NOMO-1 treated with dmso at 0.1 percent for 144 hours (cell line): ENCODE measurements at regions not wholly inside any gene's neighbourhood (a gene's known extent, or its start where the extent isn't known, plus 50 kb on each side); places are given as distances from the start of the nearest gene placed in this dataset.

Experiments
- DNase-seq: peaks from one replicate; lab custom pipeline; 2025; ENCODE audit not compliant: unreplicated experiment; lab: John Stamatoyannopoulos, UW

DNA sequence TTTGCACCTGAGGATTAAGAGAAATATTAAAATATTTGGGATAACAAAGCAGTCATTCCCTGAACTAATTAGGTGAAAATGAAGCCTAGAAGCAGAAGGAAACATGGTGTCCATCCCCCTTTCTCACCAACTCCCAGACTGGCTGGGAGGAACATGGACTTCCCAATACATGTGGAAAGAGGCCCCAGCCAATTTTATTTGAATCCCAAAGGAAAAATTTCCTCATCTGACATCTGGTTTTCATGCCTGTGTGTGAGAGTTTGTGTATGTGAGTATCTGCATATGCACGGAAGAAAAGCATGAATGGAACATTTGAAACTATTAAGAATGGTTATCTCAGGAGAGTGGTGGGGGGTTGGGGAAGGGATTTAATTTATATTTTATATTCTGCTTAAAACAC, 84.3 kb downstream of the COPS8 start:
- no peak for DNase-seq

DNA sequence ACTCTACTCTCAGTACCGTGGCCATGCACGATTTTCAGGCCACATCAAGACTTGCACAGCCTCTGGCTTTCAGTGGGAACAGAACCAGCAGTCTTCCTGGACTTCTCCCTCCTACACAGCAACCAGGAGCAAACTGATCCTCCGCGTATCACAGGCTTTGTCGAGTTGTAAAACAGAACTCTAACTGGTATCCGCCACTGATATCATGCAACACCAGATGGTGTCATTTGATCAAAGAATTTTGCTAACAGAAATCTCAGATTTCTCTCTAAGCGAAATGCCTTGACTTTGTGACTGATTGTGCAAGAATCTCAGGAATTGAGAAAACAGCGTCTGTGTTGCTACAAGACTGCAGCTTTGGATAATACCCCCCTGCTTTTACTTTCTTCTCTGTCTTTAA, 85.7 kb downstream of the COPS8 start:
- no peak for DNase-seq

DNA sequence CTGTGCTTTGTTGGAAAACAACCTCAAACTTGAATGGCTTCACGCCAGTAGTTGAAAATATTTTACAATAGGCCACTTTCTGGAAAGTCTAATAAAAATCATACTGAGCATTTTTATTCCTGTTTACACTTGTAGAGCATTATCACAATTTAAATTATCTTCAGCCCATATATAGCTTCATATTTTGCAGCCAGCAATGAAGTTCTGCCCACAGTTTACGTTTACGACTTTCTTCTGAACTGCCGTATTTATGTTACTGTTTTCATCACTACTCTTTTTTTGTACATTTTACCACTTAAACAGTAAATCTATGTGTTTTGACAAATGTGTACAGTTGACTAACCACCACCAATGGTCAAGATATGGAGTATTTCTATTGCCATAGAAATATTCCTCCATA, 86.2 kb downstream of the COPS8 start:
- no peak for DNase-seq

DNA sequence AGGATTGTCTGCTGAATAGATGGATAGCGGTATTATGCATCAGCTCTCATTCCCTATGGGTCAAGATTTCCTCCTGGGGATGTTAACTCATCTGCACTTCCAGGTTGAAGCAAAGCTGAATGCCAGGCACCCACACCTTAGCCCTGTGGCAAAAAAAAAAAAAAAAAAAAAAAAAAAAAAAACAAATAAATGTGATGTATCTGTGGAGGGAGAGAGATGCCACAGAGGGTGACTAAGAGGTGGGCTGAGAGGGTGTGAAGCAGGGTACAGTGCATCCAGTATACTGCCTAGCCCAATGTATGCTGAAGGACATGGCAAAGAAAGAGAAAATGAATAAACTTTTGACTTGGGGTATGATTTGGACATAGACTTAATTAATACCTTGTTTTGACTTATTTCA, 91.4 kb downstream of the COPS8 start:
- no peak for DNase-seq

DNA sequence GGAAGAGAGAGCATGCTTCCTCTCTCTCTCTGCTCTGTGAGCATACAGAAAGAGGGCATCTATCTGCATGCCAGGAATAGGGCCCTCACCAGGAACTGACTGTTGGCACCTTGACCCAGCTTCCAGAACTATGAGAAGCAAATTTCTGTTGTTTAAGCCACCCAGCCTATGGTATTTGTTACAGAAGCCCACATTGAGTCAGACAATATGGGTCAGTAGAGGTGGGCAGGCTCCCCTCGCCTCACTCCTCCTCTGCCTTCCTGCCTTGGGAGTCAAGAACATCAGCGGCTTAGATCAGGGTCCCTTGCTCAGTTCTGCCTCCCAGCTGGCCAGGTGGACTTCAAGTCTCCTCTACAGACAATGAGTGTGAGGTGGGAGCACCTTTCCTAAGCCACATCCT, 92.3 kb downstream of the COPS8 start:
- no peak for DNase-seq

DNA sequence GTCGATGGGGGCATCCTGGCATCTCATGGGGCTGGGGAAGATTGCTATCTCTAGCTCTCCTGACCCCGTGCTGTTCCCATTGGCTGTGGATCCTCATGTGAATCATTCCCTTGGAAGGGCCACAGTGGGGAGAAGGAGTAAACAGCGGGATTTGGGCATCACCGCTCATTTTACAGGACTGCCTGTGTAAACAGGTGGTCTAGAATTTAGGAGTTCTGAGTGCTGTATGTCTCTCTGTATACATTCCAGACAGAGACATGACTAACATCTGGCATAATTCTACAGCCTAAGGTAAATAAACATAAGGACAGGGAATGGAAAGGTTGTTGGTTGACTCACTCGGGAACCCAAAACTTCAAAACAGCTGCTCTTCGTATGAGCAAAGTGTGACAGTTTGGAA, 92.7 kb downstream of the COPS8 start:
- DNase-seq: no peak

DNA sequence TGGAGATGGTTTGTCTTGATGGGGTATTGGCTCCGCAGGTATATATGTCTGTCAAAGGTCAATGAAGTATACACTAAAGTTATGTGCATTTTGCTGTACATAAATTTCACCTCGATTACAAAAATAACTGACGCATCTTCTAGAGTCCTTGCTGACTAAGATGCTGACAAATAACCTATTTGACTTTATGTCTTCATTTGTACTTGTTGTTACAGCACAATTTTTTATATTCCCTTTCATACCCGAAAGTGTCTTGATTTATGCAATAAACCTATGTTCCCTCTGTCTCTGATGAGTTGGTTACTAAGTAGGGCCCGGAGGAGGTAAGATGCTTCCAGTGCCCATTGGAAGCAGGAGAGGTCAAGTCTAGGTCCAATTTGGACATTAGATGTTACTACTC, 93.5 kb downstream of the COPS8 start:
- no peak for DNase-seq

DNA sequence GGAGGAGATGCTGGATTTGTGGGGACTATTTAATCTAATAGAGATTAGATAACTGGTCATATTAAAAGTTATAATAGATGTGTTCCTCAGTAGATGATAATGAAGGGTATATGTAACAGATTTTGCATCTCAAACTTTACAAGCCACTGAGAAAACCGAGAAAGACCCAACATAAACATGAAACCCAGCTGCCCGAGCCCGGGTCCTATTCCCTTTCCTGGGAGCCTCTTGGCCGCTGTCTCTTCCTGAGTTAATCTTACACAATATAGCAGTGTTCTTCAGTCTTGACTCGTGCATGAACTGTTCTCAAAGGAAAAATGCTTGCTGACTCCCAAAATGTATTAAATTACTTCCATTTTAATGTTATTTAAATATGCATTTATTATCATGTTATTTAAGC, 94.5 kb downstream of the COPS8 start:
- DNase-seq: no peak

DNA sequence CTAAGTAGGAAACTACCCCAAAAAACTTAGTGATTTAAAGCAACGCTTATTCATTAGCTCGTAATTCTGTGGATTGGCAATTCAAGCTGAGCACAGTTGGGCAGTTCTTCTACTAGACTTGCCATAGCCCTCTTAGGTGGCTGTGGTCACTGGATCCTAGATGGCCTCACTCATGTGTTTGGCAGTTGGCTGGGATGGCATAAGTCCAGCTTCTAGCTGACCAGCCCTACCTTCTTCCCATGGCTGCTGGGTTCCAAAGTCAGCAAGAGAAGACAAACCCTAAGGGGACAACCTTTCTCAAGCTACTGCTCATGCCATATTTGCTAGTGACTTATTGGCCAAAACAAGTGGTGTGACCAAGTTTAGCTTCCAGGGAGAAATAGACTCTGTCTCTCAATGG, 95.3 kb downstream of the COPS8 start:
- no peak for DNase-seq

DNA sequence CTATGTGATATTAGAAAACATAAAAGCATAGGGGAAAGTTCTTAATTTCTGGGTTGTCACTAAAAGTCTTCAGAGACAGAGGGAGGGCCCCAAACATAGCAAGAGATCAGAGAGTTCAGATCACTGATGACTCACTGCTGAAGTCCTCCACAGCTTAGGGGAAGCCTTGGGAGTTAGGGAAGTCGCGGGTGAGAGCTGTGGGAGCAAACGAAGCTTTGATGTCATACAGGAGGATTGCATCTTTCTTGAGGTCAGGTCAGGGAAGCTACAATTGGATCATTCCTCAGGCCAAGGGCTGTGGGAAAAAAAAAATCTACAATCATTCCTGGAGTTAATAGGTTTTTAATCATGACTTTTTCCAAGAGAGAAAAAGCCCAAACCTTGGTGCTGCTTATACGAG, 96.2 kb downstream of the COPS8 start:
- no peak for DNase-seq

DNA sequence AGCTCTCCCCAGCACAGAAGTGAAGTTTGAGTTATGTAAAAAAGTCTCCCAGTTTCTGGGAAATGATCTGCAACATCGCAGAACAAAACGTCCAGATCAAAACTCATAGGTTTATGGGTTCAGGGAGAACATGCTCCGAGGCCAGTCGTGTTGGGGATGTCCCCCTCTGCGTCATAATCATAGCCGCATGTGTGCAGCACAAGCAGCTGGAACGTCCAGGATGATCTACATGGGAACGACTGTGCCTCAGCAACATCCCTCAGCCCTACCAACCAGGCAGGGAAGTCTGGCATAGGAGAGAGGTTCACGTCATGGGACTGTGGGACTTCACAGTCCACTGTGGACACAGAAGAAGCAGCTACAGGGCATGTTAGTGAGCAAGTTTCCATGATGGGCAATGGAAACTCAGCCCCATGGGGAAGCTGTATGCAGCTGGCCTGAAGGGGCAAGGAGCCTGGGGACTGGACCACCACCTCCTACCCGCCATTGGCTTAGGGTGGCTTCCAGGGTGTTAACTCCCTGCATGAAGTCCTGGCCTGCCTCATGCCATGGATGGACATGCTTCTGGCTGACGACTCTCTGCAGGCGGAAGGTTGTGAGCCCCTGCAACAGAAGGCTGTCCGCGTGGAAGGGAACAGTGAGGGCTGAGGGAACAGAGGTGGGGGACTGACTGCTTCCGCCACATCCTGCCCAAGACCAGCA, 96.9 kb downstream of the COPS8 start:
- DNase-seq: no peak

DNA sequence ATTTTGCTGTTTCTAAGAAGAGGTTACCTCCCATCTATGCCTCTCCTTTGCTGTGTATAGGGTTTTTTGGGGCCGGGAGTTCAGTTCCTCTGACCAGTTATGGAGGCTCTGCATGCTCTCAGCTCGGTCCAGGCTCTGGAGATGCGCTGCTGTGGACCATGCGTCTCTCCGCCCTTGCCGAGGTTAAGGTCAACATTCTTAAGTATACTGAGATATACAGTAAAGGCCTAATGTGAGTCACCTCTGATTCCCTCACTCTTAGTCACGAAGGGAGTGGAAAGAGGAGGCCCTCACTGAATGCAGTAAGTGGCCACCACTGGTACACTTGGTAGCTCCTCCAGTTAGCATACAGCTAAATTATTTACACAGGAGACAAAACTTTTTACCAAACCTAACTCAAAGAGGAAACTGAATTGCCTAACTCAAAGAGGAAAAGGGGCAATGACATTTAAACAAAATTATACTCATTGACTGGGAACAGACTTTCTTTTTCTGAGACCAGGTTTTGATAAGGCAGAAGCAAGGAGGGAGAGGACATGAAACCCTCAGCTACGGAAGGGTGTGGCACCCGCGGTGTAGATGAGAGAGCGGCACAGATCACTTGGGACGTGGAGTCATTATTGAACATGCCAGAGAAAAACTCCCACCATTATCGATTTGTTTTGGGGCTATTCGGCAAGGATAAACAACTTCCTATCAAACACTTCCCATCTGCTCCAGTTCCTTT, 98.7 kb downstream of the COPS8 start:
- DNase-seq: no peak

DNA sequence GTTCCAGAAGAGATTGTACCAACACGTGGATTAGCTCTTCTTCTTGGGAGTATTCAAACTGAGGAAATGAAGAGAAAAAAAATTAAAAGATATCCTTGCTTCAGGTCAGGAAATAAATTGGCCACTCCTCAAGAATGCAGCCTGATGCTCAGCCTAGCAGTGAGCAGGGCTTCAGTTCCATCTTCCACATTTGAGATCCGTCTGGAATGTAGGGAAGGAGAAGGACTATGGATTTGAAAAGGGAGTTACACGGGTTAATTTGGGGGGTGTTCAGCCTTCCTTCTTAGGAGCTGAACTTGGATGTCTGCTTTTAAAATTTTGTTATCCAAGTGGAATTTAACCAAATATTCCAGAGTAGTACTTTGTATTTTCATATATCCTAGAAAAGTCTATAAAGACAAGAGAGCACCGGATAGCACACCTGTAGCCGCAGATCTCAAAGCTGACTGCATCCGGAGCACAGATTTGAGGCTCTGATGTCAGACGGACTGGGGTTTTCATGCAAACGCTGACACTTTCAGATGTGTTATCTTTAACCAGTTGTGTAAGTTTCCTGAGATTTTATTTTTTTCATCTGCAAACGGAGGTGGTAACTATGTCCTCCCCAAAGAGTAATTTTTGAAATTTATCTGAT, 99.3 kb downstream of the COPS8 start:
- DNase-seq: no peak

DNA sequence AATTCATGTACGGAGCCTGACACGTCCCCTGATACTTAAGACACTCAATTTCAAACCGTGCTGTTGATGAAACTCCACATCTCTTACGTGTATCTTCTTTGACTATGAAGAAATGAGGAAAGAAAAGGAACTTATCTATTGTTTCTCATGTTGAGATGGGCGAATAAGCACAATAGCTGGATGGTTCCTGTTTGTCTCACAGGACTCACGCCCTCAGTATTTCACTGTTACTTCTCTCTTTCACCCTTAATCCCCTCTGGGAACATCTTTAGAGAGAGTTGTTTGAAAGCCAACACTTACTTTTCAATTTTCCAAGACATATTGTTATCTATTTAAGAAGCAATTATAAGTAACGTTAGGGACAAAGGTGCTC, 99.8 kb downstream of the COPS8 start:
- no peak for DNase-seq

DNA sequence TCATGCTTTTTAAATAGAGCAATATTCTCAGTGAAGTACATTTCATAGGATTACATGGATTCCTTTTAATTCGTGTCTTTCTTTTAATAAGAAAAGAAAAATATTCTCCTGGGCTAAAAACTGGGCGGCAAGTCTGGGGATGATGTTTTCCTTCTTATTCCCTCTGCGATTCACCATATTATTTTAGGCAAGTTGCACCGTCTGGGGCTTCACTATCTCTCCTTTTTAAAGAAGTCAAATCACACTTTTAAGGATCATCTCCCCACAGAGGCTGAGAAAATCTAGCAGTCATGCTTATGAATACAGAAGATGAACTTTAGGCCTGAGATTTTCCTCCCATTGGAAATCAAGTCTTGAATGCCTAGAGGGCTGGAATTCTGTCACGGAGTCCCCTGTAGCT, 104.1 kb downstream of the COPS8 start:
- DNase-seq: no peak

DNA sequence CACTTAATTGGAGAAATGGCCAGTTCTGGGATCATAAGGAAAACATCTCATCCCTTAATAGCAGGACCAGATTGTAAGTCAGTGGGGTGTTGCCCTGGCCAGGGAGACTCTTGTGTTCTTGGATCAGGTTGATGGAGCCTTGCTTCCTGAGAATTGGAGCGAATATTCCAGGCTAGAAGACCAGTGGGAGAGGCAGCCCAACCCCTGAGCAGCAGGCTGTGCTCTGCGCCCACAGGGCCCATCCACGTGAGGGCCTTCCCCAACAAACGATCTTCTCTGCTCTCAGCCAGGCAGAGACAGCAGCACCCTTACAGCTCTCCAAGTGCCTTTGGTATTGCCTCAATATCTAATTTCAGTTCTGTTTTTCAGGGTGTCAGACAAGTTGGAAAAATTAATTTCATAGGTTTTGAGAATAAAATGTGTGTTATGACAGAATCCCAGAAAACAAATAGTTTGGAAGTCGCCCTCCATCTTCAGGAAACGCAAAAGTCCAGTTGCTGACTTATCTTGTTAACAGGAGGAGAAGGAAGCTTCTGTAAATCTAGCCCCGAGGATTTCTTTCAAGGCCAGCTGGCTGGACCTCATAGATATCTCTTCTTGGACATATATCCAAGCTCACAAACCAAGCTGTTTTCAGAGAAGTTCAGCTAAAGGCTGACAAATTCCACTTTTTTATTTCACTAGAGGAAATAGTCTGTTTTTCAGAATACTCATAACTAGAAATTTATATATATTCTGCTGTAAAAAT, 105.5 kb downstream of the COPS8 start:
- no peak for DNase-seq

DNA sequence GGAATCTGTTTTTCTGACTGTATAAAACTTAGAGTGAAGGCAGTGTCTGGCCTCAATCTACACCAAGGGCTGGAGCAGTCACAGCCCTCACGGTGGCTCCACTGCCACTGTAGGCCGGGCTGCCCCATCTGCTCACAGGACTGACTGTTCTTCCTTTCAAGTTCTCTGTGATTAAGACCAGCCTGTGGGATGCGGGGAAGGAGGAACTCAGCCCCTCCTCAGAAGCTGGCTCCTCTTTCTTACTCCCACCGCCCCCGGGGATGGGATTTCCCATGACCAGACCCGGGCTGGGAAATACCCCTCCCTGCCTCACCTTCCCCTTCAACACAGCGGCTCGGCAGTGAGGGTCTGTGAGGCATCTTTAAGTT, 106.0 kb downstream of the COPS8 start:
- no peak for DNase-seq

DNA sequence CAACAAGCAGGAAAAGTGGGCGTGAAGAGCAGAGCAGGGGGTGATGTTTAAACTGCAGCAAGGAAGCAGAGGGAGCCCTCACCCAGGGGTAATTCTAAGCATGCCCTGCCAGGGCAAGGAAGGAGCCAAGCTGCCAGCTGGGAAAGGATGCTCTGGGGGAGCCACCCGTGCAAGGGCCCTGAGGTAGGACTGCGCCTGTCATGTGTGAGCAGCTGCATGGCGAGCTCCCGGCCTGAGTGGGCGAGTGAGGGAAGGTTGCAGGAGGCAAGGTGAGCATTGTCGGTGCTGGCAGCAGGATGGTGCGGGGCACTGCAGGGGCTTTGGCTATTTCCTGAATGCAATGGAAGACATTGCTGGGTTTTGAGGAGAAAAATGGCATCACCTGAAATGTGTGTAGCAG, 107.2 kb downstream of the COPS8 start:
- DNase-seq: no peak

DNA sequence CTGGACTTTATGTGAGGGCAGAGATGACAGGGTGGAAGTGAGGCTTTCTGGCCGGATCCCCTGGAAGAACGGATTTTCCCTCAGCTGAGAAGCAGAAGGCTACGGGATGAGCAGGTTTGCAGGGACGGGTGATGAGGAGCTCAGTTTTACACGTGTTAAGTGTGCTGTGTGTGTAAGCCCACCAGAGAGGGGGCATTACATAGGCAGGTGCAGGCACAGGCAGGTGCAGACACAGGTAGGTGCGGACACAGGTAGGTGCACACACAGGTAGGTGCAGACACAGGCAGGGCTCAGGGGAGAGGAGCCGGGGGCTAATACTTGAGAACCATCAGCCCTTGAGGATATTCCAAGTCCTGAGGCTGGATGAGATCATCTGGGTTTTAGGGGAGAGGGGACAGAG, 107.7 kb downstream of the COPS8 start:
- DNase-seq: no peak

DNA sequence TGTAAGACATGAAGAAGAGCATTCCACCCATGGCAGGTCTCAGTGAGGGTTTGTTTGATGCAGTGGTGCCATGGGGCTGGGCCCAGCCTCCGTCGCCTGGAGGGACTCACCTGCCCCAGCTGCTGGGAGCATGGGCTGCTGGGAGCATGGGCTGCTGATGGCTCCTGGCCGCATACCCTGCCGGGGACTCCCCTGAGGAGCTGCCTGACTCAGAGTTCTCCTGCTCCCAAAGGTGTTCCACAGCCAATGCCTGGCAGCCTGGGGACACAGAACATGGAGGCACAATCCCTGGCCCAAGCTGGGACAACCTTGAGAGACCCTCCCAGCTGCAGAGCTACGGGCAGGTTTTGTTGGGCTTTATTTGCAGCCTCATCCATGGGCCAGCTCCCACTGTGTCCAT, 108.4 kb downstream of the COPS8 start:
- DNase-seq: no peak

DNA sequence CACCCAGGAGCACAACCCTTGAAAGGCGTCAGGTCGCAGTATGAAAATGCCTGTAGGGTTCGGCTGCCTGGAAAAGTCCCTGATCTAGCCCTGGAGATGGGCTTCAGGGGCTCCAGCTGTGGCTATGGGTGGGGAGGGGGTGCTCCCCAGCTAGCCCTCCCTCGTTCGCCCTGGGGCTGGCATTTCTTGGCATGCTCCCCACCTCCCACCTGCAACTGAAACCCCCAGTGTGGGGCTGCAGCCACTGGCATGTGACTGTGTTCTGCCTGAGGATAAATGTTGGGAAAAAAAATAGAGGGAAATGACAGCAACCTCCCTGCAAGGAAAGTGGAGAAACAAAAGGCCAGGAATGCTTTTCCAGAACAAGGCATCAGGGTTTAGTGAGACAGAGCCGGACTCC, 109.2 kb downstream of the COPS8 start:
- DNase-seq: no peak
